ENCODE measurements at regions not wholly inside any gene's neighbourhood (a gene's known extent, or its start where the extent isn't known, plus 50 kb on each side); places are given as distances from the start of the nearest gene placed in this dataset.

- DNase-seq (ENCODE audit: low read depth) = no peak
These were observed 277.4 kb upstream of the CHRNA7 start for GRCh38 chr15:31752905-31753304.

GRCh38 chr15:31758126-31758525 is 272.2 kb upstream of the CHRNA7 start:
- peak; percentile 51 for DNase-seq (ENCODE audit: low read depth)

GRCh38 chr15:31768055-31768454 is 262.3 kb upstream of the CHRNA7 start:
- no peak for DNase-seq (ENCODE audit: low read depth)

GRCh38 chr15:31774045-31774444 is 256.3 kb upstream of the CHRNA7 start:
- no peak for DNase-seq (ENCODE audit: low read depth)

- DNase-seq (ENCODE audit: low read depth) = no peak
These were observed 254.3 kb upstream of the CHRNA7 start for GRCh38 chr15:31776039-31776438.

GRCh38 chr15:31781261-31781660 is 249.1 kb upstream of the CHRNA7 start:
- DNase-seq (ENCODE audit: low read depth) = no peak

- DNase-seq (ENCODE audit: low read depth) = no peak
These were observed 248.1 kb upstream of the CHRNA7 start for GRCh38 chr15:31782016-31782783.

GRCh38 chr15:31782951-31783350 is 247.4 kb upstream of the CHRNA7 start:
- no peak for DNase-seq (ENCODE audit: low read depth)

GRCh38 chr15:31786360-31786759 is 244.0 kb upstream of the CHRNA7 start:
- no peak for DNase-seq (ENCODE audit: low read depth)

- no peak for DNase-seq (ENCODE audit: low read depth)
These were observed 242.2 kb upstream of the CHRNA7 start for GRCh38 chr15:31788104-31788503.

GRCh38 chr15:31792611-31793199 is 237.6 kb upstream of the CHRNA7 start:
- no peak for DNase-seq (ENCODE audit: low read depth)

- no peak for DNase-seq (ENCODE audit: low read depth)
These were observed 231.0 kb upstream of the CHRNA7 start for GRCh38 chr15:31799319-31799714.

GRCh38 chr15:31799715-31800321 is 230.5 kb upstream of the CHRNA7 start:
- no peak for DNase-seq (ENCODE audit: low read depth)

GRCh38 chr15:31801152-31801551 is 229.2 kb upstream of the CHRNA7 start:
- DNase-seq (ENCODE audit: low read depth) = no peak

GRCh38 chr15:31802761-31803160 is 227.6 kb upstream of the CHRNA7 start:
- no peak for DNase-seq (ENCODE audit: low read depth)

- DNase-seq (ENCODE audit: low read depth) = no peak
These were observed 226.9 kb upstream of the CHRNA7 start for GRCh38 chr15:31803388-31803884.

- DNase-seq (ENCODE audit: low read depth) = no peak
These were observed 225.1 kb upstream of the CHRNA7 start for GRCh38 chr15:31805090-31805662.

- no peak for DNase-seq (ENCODE audit: low read depth)
These were observed 224.2 kb upstream of the CHRNA7 start for GRCh38 chr15:31806106-31806505.

GRCh38 chr15:31811641-31812040 is 218.7 kb upstream of the CHRNA7 start:
- no peak for DNase-seq (ENCODE audit: low read depth)

GRCh38 chr15:31814082-31814481 is 216.2 kb upstream of the CHRNA7 start:
- no peak for DNase-seq (ENCODE audit: low read depth)

GRCh38 chr15:31815411-31816155 is 214.7 kb upstream of the CHRNA7 start:
- no peak for DNase-seq (ENCODE audit: low read depth)

- DNase-seq (ENCODE audit: low read depth) = no peak
These were observed 207.9 kb upstream of the CHRNA7 start for GRCh38 chr15:31822463-31822862.

All from RPMI7951 (cell line).